ENCODE measurements at regions not wholly inside any gene's neighbourhood (a gene's known extent, or its start where the extent isn't known, plus 50 kb on each side); places are given as distances from the start of the nearest gene placed in this dataset.

- TF ChIP-seq, protein P1, sequence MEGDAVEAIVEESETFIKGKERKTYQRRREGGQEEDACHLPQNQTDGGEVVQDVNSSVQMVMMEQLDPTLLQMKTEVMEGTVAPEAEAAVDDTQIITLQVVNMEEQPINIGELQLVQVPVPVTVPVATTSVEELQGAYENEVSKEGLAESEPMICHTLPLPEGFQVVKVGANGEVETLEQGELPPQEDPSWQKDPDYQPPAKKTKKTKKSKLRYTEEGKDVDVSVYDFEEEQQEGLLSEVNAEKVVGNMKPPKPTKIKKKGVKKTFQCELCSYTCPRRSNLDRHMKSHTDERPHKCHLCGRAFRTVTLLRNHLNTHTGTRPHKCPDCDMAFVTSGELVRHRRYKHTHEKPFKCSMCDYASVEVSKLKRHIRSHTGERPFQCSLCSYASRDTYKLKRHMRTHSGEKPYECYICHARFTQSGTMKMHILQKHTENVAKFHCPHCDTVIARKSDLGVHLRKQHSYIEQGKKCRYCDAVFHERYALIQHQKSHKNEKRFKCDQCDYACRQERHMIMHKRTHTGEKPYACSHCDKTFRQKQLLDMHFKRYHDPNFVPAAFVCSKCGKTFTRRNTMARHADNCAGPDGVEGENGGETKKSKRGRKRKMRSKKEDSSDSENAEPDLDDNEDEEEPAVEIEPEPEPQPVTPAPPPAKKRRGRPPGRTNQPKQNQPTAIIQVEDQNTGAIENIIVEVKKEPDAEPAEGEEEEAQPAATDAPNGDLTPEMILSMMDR (IDR thresholded peaks at IDR 0.05; ENCODE audit: insufficient read depth, low read length, poor library complexity, severe bottlenecking), result no peak
- no peak for TF ChIP-seq EZH2phosphoT487 (conservative IDR thresholded peaks at IDR 0.05; ENCODE audit: low read length)
- no peak overlapping the region for H3K27ac ChIP-seq (ENCODE audit: low read depth, low read length)
- H3K9ac ChIP-seq (ENCODE audit: low read length), result no peak overlapping the region
- H3K79me2 ChIP-seq (ENCODE audit: insufficient read depth, low read length), result no peaks in the 10 kb centered on the region
- no peaks in the 10 kb centered on the region for H3K9me2 ChIP-seq (replicated peaks; ENCODE audit: insufficient read depth, low read length)
- no peaks in the 10 kb centered on the region for H3F3A ChIP-seq (ENCODE audit: insufficient read depth)
- no peak overlapping the region for H3K4me2 ChIP-seq (ENCODE audit: low read depth, low read length, poor library complexity, severe bottlenecking)
- H2AFZ ChIP-seq (ENCODE audit: low read depth, low read length, severe bottlenecking), result no peak overlapping the region
- H3K27me3 ChIP-seq (ENCODE audit: low read length), result no peaks in the 10 kb centered on the region
- no peaks in the 10 kb centered on the region for H4K20me1 ChIP-seq (ENCODE audit: low read depth, low read length)
- no peaks in the 10 kb centered on the region for H3K9me3 ChIP-seq (ENCODE audit: insufficient read depth, low read length)
- H3K36me3 ChIP-seq (ENCODE audit: low read length), result no peaks in the 10 kb centered on the region
- no peak overlapping the region for H3K4me3 ChIP-seq (ENCODE audit: insufficient read depth, low read length, poor library complexity, severe bottlenecking)
Observed at GRCh38 chr9:86563936-86564335, 209.7 kb upstream of the TUT7 start.

DNA sequence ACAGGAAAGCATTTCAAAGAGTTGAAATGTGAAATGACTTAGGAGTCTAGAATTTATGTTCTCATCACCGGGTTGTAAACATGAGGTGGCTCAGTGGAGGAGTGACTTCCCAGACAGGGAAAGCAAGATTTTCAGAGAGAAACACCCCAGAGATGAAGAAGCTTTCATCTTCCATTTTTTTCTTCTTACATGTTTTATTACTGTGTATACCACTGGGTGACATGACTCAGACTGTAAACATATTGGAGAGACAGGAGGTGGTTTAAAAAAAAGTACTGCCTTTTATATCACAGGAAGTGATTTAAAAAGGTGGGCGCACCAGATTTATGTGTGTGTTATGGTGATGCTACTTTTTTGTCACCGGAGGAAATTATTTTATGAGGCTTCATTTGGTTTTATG is 209.1 kb upstream of the TUT7 start:
- no peaks in the 10 kb centered on the region for H3K27me3 ChIP-seq (ENCODE audit: low read length)
- no peaks in the 10 kb centered on the region for H3K36me3 ChIP-seq (ENCODE audit: low read length)
- no peaks in the 10 kb centered on the region for H4K20me1 ChIP-seq (ENCODE audit: low read depth, low read length)
- H3K4me3 ChIP-seq (ENCODE audit: insufficient read depth, low read length, poor library complexity, severe bottlenecking), result no peak overlapping the region
- H3F3A ChIP-seq (ENCODE audit: insufficient read depth), result no peaks in the 10 kb centered on the region
- no peak overlapping the region for H3K9ac ChIP-seq (ENCODE audit: low read length)
- no peak overlapping the region for H3K4me2 ChIP-seq (ENCODE audit: low read depth, low read length, poor library complexity, severe bottlenecking)
- H3K9me2 ChIP-seq (replicated peaks; ENCODE audit: insufficient read depth, low read length), result no peaks in the 10 kb centered on the region
- H2AFZ ChIP-seq (ENCODE audit: low read depth, low read length, severe bottlenecking), result no peak overlapping the region
- no peak overlapping the region for H3K27ac ChIP-seq (ENCODE audit: low read depth, low read length)
- no peaks in the 10 kb centered on the region for H3K9me3 ChIP-seq (ENCODE audit: insufficient read depth, low read length)
- no peaks in the 10 kb centered on the region for H3K79me2 ChIP-seq (ENCODE audit: insufficient read depth, low read length)
- TF ChIP-seq, protein P1 (IDR thresholded peaks at IDR 0.05; ENCODE audit: insufficient read depth, low read length, poor library complexity, severe bottlenecking), result no peak
- TF ChIP-seq EZH2phosphoT487 (conservative IDR thresholded peaks at IDR 0.05; ENCODE audit: low read length), result no peak

- no peaks in the 10 kb centered on the region for H3K9me3 ChIP-seq (ENCODE audit: insufficient read depth, low read length)
- H3K79me2 ChIP-seq (ENCODE audit: insufficient read depth, low read length), result no peaks in the 10 kb centered on the region
- no peak overlapping the region for H3K27ac ChIP-seq (ENCODE audit: low read depth, low read length)
- H3K4me3 ChIP-seq (ENCODE audit: insufficient read depth, low read length, poor library complexity, severe bottlenecking), result no peak overlapping the region
- no peak overlapping the region for H2AFZ ChIP-seq (ENCODE audit: low read depth, low read length, severe bottlenecking)
- no peaks in the 10 kb centered on the region for H3F3A ChIP-seq (ENCODE audit: insufficient read depth)
- no peak overlapping the region for H3K4me2 ChIP-seq (ENCODE audit: low read depth, low read length, poor library complexity, severe bottlenecking)
- no peaks in the 10 kb centered on the region for H3K36me3 ChIP-seq (ENCODE audit: low read length)
- no peak overlapping the region for H3K9ac ChIP-seq (ENCODE audit: low read length)
- TF ChIP-seq, protein P1 (IDR thresholded peaks at IDR 0.05; ENCODE audit: insufficient read depth, low read length, poor library complexity, severe bottlenecking), result no peak
- no peak for TF ChIP-seq EZH2phosphoT487 (conservative IDR thresholded peaks at IDR 0.05; ENCODE audit: low read length)
- H3K9me2 ChIP-seq (replicated peaks; ENCODE audit: insufficient read depth, low read length), result no peaks in the 10 kb centered on the region
- no peaks in the 10 kb centered on the region for H3K27me3 ChIP-seq (ENCODE audit: low read length)
- H4K20me1 ChIP-seq (ENCODE audit: low read depth, low read length), result no peaks in the 10 kb centered on the region
Observed at GRCh38 chr9:86562691-86563090, 208.5 kb upstream of the TUT7 start.
